ENCODE measurements at regions not wholly inside any gene's neighbourhood (a gene's known extent, or its start where the extent isn't known, plus 50 kb on each side); places are given as distances from the start of the nearest gene placed in this dataset.

DNA sequence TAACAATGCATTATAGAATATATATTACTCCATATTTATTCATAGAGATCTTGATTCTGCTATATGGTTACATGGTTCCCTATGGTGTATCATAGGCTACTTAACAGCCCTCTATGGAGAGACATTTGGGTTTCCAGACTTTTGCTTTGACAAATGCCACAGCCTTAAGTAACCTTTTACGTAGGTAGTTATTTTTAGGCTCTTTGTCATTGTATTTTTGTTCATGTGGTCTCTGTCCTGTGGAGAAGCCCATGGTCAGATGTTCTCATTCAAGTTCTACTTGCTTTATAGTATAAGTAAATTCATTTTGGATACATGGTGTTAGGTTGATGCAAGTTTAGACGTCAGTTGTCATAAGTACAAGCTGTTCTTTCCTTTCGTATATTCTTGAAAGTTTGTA, 275.2 kb upstream of the THSD7B start:
- H3K4me3 ChIP-seq (replicated peaks; ENCODE audit: low read depth, low read length), result no peak overlapping the region
- TF ChIP-seq, protein P1, sequence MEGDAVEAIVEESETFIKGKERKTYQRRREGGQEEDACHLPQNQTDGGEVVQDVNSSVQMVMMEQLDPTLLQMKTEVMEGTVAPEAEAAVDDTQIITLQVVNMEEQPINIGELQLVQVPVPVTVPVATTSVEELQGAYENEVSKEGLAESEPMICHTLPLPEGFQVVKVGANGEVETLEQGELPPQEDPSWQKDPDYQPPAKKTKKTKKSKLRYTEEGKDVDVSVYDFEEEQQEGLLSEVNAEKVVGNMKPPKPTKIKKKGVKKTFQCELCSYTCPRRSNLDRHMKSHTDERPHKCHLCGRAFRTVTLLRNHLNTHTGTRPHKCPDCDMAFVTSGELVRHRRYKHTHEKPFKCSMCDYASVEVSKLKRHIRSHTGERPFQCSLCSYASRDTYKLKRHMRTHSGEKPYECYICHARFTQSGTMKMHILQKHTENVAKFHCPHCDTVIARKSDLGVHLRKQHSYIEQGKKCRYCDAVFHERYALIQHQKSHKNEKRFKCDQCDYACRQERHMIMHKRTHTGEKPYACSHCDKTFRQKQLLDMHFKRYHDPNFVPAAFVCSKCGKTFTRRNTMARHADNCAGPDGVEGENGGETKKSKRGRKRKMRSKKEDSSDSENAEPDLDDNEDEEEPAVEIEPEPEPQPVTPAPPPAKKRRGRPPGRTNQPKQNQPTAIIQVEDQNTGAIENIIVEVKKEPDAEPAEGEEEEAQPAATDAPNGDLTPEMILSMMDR (IDR thresholded peaks at IDR 0.05; ENCODE audit: low read length, missing control alignments), result no peak
- no peak for DNase-seq (ENCODE audit: low read depth)

DNA sequence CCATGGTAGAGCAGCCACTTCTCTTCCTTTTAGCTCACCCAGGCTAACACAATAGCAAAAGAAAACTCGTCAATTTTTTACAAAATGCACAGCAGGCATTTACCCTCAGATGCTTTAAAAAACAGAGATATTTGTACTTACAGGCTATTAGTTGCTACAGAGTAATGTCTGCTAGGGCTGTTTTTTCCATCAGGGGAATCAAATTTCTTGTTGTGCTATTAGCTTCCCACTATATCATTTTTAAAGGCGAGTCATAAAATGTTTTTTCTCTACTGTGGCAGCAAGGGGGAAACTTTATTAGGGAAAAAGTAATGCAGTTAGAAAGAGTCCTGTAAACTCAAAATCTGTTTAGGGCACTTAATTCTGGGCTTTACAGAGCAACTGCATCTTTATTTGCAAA, 277.9 kb upstream of the THSD7B start:
- TF ChIP-seq, protein P1 (IDR thresholded peaks at IDR 0.05; ENCODE audit: low read length, missing control alignments), result no peak
- no peak for DNase-seq (ENCODE audit: low read depth)
- H3K4me3 ChIP-seq (replicated peaks; ENCODE audit: low read depth, low read length), result no peak overlapping the region

DNA sequence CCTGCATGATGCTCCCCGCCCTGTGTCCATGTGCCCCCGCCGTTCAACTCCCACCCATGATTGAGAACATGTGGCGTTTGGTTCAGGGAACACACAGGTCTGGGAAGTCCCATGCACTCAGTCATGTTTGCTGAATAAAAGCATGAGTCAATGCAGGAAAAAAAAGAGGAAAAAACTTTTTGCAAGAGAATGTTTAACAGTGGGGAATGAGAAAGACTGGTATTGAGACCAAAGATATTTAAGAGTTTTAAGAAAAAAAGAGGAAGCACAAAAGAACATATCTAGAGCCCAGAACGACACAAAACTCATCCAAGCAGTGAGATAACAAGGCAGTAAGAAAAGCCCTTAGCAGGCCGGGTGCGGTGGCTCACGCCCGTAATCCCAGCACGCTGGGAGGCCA, 279.2 kb upstream of the THSD7B start:
- DNase-seq (ENCODE audit: low read depth), result no peak
- H3K4me3 ChIP-seq (replicated peaks; ENCODE audit: low read depth, low read length), result no peak overlapping the region
- TF ChIP-seq, protein P1 (IDR thresholded peaks at IDR 0.05; ENCODE audit: low read length, missing control alignments), result no peak

- TF ChIP-seq, protein P1 (IDR thresholded peaks at IDR 0.05; ENCODE audit: low read length, missing control alignments), result no peak
These were observed 282.4 kb upstream of the THSD7B start for GRCh38 chr2:136482966-136483365.

DNA sequence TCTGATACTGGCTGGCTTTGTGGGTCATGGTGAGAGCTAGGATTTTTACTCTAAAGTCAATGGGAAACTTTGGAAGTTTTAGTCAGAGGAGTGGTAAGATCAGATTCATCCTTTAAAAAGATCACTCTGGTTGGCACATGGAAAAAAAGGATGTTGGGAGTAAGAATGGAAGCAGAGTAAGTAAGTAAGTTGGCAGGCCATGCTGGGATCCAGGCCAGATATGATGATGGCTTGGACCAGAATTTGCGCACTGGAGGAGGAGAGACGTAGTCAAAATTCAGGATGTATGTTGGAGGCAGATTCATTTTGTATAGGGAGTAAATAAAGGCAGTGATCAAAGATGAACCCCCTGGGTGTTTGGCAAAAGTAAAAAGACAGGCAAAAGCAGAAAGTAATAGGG, 283.3 kb upstream of the THSD7B start:
- TF ChIP-seq, protein P1 (IDR thresholded peaks at IDR 0.05; ENCODE audit: low read length, missing control alignments), result no peak
- no peak overlapping the region for H3K4me3 ChIP-seq (replicated peaks; ENCODE audit: low read depth, low read length)
- DNase-seq (ENCODE audit: low read depth), result no peak

More at GRCh38 chr2:136482966-136483365, 282.4 kb upstream of the THSD7B start:
- H3K4me3 ChIP-seq (replicated peaks; ENCODE audit: low read depth, low read length), result no peak overlapping the region
- DNase-seq (ENCODE audit: low read depth), result no peak

GRCh38 chr2:136479696-136480095, 285.6 kb upstream of the THSD7B start:
- DNase-seq (ENCODE audit: low read depth), result no peak
- TF ChIP-seq, protein P1 (IDR thresholded peaks at IDR 0.05; ENCODE audit: low read length, missing control alignments), result no peak
- H3K4me3 ChIP-seq (replicated peaks; ENCODE audit: low read depth, low read length), result no peak overlapping the region

DNA sequence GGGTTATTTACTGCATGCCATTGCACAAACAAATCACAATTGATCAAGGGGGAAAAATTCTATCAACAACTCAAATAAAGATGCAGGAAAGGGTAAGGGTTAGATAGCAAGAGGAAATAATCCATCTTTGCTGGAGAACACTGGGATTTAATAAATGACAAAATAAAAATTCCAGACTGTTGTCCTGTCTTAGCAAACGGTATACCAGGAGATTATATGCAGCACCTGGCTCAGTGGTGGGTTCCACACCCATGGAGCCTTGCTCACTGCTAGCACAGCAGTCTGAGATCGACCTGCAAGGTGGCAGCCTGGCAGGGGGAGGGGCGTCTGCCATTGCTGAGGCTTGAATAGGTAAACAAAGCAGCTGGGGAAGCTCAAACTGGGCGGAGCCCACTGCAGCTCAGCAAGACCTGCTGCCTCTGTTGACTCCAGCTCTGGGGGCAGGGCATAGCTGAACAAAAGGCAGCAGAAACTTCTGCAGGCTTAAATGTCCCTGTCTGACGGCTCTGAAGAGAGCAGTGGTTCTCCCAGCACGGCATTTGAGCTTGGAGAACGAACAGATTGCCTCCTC, 296.5 kb upstream of the THSD7B start:
- no peak for DNase-seq (ENCODE audit: low read depth)
- H3K4me3 ChIP-seq (replicated peaks; ENCODE audit: low read depth, low read length), result no peak overlapping the region
- TF ChIP-seq, protein P1 (IDR thresholded peaks at IDR 0.05; ENCODE audit: low read length, missing control alignments), result no peak
